T-helper 1 cell treated with Interleukin-12 subunit alpha and Interleukin-12 subunit beta and Interleukin-4 antibody, amounts not matched to agents 30 ng/mL and 1 ng/mL, for 36 hours (primary cell): ENCODE measurements at regions not wholly inside any gene's neighbourhood (a gene's known extent, or its start where the extent isn't known, plus 50 kb on each side); places are given as distances from the start of the nearest gene placed in this dataset.

ENCODE experiments used
- intact Hi-C: fragments of 100-400 bp; cut with micrococcal nuclease; formaldehyde crosslinking; loops from one replicate; pipeline ENCODE4 v1.15.1; 2024

GRCh38 chr13:57784633-57785032 lies 153.1 kb downstream of the PCDH17 start:
- intact Hi-C loops: no loop called here

DNA sequence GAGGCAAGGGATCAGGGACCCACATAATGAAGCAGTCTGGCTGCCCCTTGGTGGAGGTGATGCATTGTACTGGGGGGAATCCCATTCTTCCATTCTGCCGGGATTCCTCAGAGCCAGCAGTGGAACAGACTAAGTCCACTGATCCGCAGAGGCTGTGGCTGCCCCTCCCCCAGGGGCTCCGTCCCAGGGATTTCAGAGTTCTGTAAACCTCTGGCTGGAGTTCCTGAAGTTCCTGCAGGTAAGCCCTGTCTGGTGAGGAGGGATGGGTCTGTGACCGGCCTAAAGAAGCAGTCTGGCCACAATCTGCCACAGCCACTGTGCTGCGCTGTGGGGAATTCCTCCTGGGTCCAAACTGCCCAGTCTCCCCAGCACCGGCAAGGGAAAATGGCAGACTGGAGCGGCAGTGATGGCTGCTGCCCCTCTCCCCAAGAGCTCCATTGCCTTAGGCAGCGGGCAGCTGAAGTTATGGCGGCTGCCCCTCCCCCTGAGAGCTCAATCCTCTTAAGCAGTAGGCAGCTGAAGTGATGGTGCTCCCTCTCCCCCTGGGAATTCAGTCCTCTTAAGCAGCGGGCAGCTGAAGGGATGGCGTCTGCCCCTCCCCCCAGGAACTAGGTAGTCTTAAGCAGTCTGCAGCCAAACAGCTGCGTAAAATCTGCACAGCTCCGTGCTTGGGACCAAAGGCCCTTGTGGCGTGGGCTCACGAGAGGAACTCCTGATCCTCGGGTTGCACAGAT lies 155.7 kb downstream of the PCDH17 start:
- intact Hi-C loops: no loop called here

DNA sequence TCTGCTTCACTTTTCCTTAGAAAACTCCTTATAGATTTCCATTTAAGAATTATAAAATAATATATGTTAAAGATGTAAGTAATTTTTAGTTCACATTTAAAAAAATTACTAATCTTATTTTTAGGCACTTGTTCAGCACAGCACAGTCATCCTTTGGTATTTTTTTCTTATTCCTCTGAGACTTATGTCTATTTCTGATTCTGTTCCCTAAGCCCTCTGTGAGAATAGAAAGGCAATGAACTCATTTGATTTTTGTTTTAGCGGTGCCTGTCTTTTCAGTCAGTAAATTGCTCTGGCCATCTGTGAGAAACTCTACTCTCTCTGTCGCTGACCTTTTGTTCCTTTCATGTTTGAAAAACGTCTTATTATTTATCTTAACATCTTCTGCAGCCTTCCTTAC lies 168.1 kb downstream of the PCDH17 start:
- intact Hi-C loops: no loop called here

- intact Hi-C loops: no loop called here
These were observed 182.1 kb downstream of the PCDH17 start for GRCh38 chr13:57813651-57814050.

DNA sequence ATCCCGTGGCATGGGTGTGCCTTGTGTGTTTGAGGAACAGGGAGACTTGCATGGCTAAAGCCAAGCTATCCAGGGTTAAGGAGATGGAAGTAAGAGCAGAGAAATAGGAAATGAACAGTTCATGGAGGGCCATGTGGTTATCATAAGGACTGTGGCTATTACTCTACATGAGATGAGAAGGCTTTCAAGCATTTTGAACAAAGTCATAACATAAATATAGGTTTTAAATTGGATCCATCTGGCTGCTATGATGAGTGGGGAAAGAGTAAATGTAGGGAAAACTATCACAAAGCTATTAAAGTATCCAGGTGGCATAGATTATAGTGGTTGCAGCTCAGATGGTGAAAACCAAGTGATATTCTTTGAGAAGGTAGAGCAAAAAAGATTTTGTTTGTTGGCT lies 184.1 kb downstream of the PCDH17 start:
- intact Hi-C loops: no loop called here

DNA sequence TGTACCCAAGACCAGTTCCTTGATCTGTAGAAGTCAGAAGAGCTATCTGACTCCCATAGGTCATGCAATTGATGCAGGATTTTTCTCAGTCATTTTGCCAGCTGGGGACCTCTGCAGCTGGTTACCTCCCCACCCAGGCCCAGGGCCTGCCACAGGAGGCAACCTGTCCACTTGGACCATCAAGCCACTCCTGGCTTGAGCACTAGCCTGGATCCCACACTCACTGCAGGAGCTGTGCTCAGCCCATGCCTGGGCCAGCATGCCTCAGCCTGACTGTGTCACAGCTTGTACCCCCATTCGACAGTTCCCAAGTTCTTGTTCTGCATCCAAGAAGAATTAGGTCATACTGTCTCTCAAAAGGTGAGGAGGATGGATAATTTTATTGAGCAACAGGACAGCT lies 189.4 kb downstream of the PCDH17 start:
- intact Hi-C loops: no loop called here

- intact Hi-C loops: no loop called here
These were observed 192.2 kb downstream of the PCDH17 start for GRCh38 chr13:57823704-57824103.

- intact Hi-C loops: no loop called here
These were observed 192.6 kb downstream of the PCDH17 start for GRCh38 chr13:57824121-57824520.

GRCh38 chr13:57825066-57825465 lies 193.5 kb downstream of the PCDH17 start:
- intact Hi-C loops: no loop called here

DNA sequence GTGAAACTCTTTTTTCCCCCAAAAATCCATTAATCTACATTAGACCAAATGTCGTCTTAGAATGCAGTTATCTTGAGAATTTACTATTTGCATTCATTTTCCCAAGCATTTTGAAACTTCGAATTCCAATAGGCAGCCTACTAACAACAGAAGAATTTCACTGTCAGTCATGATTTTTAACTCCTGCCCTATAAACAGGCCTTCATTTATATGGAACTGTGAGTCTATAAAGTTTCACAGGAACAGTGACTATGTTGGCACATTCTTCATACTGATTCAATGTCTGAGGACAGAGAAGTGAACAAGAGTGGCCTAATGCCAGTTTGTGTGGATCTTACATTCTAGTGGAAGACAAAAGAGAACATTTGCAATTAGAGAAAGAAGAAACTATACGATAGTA lies 198.0 kb downstream of the PCDH17 start:
- intact Hi-C loops: no loop called here

GRCh38 chr13:57832187-57832586 lies 200.6 kb downstream of the PCDH17 start:
- intact Hi-C loops: no loop called here

GRCh38 chr13:57837801-57838200 lies 206.3 kb downstream of the PCDH17 start:
- intact Hi-C loops: no loop called here

DNA sequence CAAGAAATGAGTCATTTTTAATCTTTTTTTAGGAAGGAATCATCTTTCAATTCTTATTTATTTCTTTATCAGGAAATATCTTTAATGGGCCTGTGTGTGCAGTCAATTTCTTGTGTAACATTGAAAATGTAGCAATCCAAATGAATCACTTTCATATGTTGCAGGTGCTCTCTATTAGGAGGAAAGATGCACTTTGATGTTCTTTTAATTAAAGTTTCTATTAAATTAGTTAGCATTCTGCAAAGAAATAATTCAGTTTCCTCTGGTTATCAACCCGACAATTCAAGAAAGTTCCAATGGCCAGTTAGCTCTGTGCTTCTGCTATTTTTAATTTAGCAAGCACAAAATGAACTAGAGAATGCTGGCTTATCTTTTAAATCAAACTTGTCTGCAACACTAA lies 212.0 kb downstream of the PCDH17 start:
- intact Hi-C loops: no loop called here

- intact Hi-C loops: no loop called here
These were observed 215.1 kb downstream of the PCDH17 start for GRCh38 chr13:57846600-57847173.

GRCh38 chr13:57857945-57858344 lies 226.4 kb downstream of the PCDH17 start:
- intact Hi-C loops: no loop called here

DNA sequence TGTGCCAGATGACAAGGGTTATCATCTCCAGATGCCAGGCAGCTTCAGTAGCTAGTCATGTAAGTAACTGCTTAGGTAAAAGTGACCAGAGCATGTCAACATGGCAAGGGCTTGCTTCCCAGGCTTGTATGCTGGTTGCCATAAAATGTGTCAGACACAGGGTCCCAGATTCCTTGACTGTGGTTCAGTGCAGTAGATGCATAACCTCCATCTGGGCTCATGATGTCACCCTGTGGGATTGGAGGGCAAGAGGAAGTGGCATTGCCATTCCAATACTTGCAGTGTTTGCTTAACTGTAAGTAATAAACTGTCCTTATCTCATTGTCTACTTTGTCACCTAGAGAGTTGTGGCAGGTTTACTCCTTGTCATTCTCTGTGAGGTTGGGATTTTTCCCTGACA lies 226.8 kb downstream of the PCDH17 start:
- intact Hi-C loops: no loop called here

DNA sequence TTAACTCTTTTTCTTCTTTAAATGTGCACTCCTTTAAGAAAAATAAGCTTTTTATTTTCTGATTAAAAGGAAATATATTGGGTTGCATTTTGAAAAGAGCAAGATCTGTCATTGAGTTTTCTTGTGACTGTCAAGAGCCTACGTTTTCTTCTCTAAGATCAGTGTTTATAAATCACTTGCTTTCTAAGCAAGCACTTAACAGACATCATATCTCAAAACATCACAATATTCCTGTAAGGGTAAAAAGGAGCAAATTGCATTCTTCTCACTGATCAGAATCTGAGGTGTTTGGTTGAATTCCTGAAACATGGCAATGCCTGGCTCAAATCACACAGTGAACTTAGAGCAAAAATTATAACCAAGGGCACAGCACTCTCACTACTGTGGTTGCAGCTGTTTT lies 231.3 kb downstream of the PCDH17 start:
- intact Hi-C loops: no loop called here

- intact Hi-C loops: no loop called here
These were observed 234.2 kb downstream of the PCDH17 start for GRCh38 chr13:57865600-57866294.

- intact Hi-C loops: no loop called here
These were observed 243.0 kb downstream of the PCDH17 start for GRCh38 chr13:57874530-57874929.

GRCh38 chr13:57877601-57878000 lies 246.1 kb downstream of the PCDH17 start:
- intact Hi-C loops: no loop called here

DNA sequence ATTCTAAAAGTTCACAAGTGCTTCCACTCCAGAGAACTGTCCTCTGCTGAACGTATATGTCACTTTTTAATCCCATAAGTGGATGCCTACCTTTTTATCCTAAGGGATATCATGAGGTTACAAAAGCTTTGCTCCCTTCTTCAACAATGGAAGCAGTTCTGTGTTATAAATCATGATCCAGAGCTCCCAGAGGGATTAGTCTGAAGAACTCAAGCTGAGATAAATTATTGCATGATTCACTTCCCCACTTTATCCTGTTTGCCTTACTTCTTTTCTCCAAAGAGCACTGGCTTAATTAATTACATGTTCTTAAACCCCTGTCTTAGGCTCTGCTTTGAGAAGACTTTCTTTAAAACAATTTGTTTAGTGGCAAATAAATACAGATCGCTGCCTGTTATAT lies 246.7 kb downstream of the PCDH17 start:
- intact Hi-C loops: no loop called here

GRCh38 chr13:57897225-57897624 lies 265.7 kb downstream of the PCDH17 start:
- intact Hi-C loops: no loop called here

- intact Hi-C loops: no loop called here
These were observed 267.6 kb downstream of the PCDH17 start for GRCh38 chr13:57899096-57899495.
